ENCODE measurements at regions not wholly inside any gene's neighbourhood (a gene's known extent, or its start where the extent isn't known, plus 50 kb on each side); places are given as distances from the start of the nearest gene placed in this dataset.

DNA sequence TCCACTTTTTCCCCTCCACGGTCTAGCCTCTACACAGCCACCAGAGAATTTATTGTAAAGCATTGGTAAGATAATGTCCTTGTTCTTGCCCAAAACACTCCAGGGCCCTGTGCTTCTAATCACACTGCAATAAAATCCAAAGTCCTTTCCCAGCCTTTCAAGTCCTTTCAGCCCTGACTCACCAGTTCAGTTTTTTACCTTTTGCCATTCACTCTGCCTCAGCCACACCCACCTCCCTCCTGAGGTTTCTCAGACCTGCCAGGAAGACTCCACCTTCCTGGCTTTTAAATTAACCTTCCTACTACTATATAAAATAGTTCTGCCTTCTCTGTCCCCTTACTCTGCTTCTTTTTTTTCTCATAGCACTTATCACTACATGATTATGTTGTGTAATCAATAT is 91.0 kb upstream of the ARHGAP32 start:
- Mint-ChIP-seq H3K27me3 (peaks cover 21 to 39% of the 10 kb centered on the region in 2 donors), H3K4me3 (no peak overlapping the region), H3K27ac (no peak overlapping the region), H3K9me3 (no peaks in the 10 kb centered on the region), H3K4me1 (ENCODE audit: low read depth in 2 of 2) (peaks cover 6 to 10% of the 10 kb centered on the region in 2 donors), H3K36me3 (no peaks in the 10 kb centered on the region)
- DNase-seq (ENCODE audit: low spot score): no peak
- no peak for ATAC-seq

DNA sequence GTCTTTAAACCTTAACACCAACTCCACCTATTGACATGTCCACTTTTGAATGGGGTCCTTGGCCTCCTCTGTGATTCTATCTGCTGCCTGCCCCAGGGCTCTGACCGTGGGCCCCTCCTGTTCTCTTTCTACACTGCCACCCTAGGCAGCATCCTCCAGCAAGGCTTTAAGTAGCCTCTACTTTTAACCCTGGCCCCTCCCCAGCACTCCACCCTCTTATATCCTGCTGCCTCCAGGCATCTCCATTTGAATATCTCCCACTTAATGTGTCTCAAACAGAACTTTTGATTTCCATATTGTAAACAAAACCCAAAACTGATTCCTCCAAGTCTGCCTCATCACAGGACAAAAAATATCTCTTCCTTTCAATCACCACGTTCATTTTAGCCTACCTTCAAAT is 90.5 kb upstream of the ARHGAP32 start:
- Mint-ChIP-seq H3K4me1 (ENCODE audit: low read depth in 2 of 2) (peaks cover 6 to 10% of the 10 kb centered on the region in 2 donors), H3K9me3 (no peaks in the 10 kb centered on the region), H3K36me3 (no peaks in the 10 kb centered on the region), H3K4me3 (no peak overlapping the region), H3K27me3 (peaks cover 24 to 44% of the 10 kb centered on the region in 2 donors), H3K27ac (no peak overlapping the region)
- ATAC-seq: no peak
- no peak for DNase-seq (ENCODE audit: low spot score)

DNA sequence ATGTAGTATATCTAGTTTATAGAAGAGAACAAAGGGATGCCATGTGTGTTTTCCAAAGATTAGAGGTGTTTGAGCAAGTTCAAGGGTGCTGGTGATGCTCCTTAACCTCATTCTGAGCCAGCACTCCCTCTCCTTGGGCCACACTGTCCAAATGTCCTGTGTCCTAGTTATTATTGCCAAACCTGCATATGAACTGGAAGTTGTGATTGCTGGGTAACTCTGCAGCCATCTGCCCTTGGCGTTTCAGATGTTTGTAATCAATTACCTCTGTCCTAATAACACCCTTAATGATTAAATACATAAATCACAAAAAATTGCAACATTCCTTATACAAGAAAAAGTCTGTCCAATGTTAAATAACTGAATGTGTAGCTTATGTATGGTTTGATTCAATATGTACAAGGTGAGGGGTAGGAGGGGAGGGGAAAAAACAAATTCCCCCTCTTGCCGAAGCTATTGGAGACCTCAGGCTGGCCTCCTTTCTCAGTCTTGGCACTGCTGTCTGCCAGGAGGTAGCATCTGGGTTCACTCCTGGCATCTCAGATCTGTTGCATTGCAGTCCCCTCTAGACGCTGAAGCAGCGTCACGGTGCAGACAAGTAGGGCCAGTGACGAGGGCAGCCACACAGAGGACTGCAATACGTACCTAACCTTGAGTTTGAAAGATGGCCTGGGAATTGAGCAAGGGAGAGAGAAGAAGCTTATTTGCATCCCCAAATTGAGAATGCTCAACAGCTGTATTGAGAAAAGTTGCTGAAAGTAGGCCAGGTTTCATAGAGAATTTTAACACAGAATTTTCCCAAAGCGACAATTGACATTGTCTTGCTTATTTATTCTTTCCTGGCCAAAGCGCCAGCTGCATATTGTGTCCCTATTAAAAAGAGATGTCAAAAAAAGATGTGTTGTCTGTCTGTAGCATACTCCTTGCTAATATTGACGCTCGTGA is 89.6 kb upstream of the ARHGAP32 start:
- peaks cover 29 to 49% of the 10 kb centered on the region in 2 donors for H3K27me3 Mint-ChIP-seq
- no peaks in the 10 kb centered on the region for H3K36me3 Mint-ChIP-seq
- no peak overlapping the region for H3K4me3 Mint-ChIP-seq
- H3K27ac Mint-ChIP-seq: no peak overlapping the region
- H3K9me3 Mint-ChIP-seq: no peaks in the 10 kb centered on the region
- H3K4me1 Mint-ChIP-seq (ENCODE audit: low read depth in 2 of 2): peaks cover 6 to 10% of the 10 kb centered on the region in 2 donors
- DNase-seq (ENCODE audit: low spot score) (no peak), ATAC-seq (no peak)

DNA sequence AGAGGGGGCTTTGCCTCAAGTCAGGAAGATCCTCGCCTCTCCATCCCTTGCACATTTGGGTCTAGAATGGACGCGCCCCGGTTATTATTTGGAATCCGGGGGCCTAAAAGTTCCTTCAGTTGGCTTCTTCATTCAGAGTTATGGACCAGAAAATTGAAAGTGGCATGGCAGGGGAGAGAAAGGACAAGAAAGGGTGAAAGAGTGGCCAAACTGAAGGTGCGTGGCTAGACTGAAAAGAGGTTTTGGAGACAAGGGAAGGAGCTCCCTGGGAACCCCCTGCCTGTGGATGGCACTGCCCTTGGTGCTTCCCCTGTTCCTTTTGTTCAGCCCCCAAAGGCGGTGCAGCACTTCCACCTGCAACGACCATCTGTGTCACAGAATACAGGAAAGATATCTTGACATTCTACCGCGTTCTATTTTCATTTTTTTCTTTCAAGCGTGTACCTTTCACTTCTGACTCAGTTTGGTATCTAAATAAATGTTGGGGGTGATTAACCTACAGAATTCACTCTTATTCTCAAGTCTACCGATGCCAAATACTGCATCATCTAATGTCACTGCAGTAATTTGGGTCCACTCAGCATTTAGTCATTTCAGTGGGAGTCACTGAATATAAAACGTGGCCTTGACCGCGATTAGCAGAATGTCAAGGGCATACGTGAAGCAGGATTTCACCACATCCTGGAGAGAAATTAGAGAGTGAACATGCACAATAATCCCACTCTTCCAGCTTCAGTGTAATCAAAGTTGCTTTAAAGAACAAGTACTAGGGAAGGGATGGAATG is 88.1 kb upstream of the ARHGAP32 start:
- Mint-ChIP-seq H3K4me3 (peak overlapping the region; percentile 87), H3K36me3 (no peaks in the 10 kb centered on the region), H3K4me1 (ENCODE audit: low read depth in 2 of 2) (peaks cover 6 to 10% of the 10 kb centered on the region in 2 donors), H3K27me3 (peaks cover 25 to 46% of the 10 kb centered on the region in 2 donors), H3K27ac (peak overlapping the region; percentile 32 to 34), H3K9me3 (no peaks in the 10 kb centered on the region)
- ATAC-seq (no peak), DNase-seq (ENCODE audit: low spot score) (no peak)

DNA sequence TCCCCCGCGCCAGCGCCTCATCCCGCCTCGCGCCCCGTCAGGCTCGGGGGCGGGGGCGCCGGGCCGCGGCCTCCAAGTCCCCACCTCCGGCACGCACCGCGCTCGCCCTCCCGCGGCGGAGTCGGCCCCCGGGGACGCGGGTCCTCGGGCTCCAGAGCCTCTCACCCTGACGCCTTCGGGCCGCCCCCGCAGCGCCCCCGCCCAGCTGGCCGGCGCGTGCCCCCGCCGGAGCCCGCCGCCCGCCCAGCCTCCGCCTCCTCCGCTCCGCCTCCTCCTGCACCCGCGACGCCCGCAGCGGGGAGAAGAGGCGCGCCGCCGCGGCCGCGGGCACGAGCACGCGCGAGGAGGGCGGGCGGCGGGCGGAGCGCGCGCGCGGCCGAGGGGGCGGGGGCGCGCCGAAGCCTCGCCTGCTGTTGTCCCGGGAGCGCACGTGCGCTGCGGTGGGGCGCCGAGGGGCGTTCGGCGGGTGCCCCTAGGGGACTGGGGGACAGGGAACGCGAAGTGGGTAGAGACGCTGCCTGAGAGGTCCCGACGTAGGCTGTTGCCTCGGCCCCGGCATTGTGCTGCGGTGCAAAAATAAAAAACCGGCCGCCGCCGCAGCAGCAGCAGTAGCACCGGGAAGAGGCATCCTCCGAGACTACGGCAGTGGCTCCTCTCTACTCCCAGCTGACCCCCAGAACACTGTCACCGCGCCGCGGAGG is 87.4 kb upstream of the ARHGAP32 start:
- H3K27me3 Mint-ChIP-seq: peaks cover 25 to 45% of the 10 kb centered on the region in 2 donors
- DNase-seq (ENCODE audit: low spot score) (peak; percentile 85), ATAC-seq (peak; percentile 87 to 92)
- H3K9me3 Mint-ChIP-seq: no peaks in the 10 kb centered on the region
- H3K36me3 Mint-ChIP-seq: no peaks in the 10 kb centered on the region
- peak overlapping the region; percentile 87 for H3K4me3 Mint-ChIP-seq
- peak overlapping the region in 1 of 2 donors; percentile 34 for H3K27ac Mint-ChIP-seq
- H3K4me1 Mint-ChIP-seq (ENCODE audit: low read depth in 2 of 2): peaks cover 6 to 10% of the 10 kb centered on the region in 2 donors

DNA sequence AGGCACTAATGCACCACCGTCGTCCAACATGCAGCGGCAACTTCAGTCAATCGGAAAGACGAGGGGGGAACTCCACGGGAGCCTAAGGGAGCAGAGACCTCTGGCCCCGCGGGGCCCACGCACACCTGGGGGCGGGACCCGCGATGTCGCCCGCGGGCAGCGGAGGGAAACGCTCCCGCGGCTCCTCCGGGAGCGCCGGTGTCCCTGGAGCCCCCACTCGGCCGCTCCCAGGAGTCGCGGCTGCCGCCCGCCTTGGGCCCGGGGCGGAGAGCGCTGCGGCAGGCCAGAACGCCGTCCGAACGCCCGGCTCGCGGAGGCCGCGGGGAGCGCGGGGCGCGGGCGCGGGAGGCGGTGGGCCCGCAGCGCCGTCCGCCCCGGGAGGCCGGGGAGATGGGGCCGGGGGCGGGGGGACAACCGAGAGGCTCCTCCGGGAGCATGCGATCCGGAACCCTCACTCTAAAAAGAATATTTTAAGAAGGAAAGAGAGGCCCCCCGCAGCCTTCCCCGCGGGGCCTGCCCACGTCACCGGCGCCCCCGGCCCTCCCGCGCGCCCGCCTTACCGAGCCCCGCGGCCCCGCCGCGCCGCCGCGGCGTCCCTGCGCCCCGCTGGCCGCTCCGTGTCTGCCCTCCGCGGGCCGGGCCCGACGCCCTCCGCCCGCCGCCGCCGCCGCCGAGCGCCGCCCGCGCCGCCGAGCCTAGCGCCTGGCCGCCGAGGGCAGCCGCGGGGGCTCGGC is 86.6 kb upstream of the ARHGAP32 start:
- Mint-ChIP-seq H3K27me3 (peaks cover 28 to 46% of the 10 kb centered on the region in 2 donors), H3K9me3 (no peaks in the 10 kb centered on the region), H3K27ac (no peak overlapping the region), H3K4me3 (peak overlapping the region; percentile 73), H3K4me1 (ENCODE audit: low read depth in 2 of 2) (peaks cover 6 to 10% of the 10 kb centered on the region in 2 donors), H3K36me3 (no peaks in the 10 kb centered on the region)
- no peak for DNase-seq (ENCODE audit: low spot score)
- peak in 1 of 2 donors; percentile 17 for ATAC-seq

DNA sequence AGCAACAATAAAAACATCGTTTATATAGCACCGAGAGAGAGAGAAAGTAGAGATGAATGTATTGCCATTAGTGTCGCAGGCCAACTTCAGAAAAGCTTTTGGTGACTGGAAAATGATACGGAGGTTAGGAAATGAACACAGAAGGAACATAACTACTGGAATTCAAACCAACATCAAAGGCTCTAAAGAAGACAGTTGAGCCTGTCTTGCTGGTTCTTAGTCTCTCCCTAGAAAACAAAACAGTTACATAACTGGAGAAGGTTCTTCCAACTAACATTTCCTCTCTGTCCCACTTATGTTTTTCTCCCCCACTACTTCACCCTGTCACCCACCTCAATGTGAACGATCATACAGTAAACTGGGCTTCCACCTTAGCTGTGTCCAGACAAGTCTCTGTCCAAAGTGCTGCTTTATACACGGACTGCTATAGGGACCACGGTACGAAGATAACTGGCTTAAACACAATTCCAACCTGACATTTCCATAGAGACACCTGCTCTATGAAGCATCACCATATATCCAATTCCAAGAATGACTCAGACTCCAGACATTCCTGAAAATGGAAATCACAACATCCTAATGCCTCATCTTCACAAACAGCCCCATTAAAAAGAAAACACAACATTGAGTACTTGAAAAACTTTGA is 85.2 kb upstream of the ARHGAP32 start:
- H3K27ac Mint-ChIP-seq: no peak overlapping the region
- H3K36me3 Mint-ChIP-seq: no peaks in the 10 kb centered on the region
- peak overlapping the region; percentile 73 for H3K4me3 Mint-ChIP-seq
- ATAC-seq (no peak), DNase-seq (ENCODE audit: low spot score) (no peak)
- peaks cover 20 to 44% of the 10 kb centered on the region in 2 donors for H3K27me3 Mint-ChIP-seq
- H3K9me3 Mint-ChIP-seq: no peaks in the 10 kb centered on the region
- H3K4me1 Mint-ChIP-seq (ENCODE audit: low read depth in 2 of 2): peaks cover 6 to 10% of the 10 kb centered on the region in 2 donors

DNA sequence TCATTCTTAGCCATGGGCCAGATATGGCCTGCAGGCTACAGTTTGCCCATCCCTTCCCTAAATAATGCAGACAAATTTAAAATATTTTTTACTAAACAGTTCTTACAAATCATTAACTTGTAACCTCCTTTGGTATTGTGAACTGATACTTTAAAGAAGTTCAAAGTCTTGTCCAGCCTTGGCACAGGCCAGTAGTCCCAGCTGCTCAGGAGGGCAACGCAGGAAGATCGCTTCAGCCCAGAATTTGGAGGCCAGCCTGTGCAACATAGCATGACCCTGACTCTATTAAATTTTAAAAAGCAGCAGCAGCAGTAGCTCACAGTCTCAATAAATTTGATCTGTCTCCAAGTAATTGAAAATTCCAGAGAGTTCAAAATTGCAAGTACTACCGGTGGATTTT is 83.7 kb upstream of the ARHGAP32 start:
- peaks cover 6 to 10% of the 10 kb centered on the region in 2 donors for H3K4me1 Mint-ChIP-seq (ENCODE audit: low read depth in 2 of 2)
- no peaks in the 10 kb centered on the region for H3K36me3 Mint-ChIP-seq
- H3K27ac Mint-ChIP-seq: no peak overlapping the region
- no peak for ATAC-seq
- H3K4me3 Mint-ChIP-seq: no peak overlapping the region
- DNase-seq (ENCODE audit: low spot score): no peak
- peaks cover 31 to 57% of the 10 kb centered on the region in 2 donors for H3K27me3 Mint-ChIP-seq
- H3K9me3 Mint-ChIP-seq: no peaks in the 10 kb centered on the region

DNA sequence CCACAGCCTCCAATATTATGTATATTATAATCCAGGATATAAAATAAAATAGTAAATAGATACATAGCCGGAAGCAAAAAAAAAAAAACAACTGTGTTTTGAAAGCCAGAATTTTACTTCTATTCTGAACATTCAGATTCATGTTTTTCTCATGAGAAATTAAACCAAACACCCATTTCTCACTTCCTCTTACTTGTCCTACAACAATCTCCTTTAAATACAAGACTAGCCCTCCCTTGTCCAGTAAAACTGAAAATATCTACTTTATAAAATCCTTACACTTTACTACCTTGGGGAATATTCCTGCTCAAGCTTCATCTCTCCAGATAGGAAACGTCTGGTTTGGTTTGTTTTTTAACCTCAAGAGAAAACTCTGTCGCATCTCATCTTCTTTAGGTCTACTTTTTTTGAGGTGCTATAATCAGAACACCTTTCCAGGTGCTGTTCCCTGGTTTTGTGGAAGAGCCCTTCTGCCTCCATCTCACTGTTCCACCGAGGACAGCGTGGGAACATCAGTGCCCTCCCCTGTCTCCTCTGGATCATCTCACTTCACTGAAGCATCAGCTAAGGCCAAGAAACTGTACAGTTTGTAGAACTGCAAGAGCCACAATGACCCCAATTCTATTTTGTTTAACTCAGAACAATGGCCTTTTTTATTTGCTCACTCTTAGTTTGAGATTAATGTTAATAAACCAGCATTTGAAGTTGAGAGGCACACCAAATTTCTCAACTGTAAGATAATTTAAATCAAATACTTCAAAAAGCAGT is 82.0 kb upstream of the ARHGAP32 start:
- H3K27me3 Mint-ChIP-seq: peaks cover 32 to 55% of the 10 kb centered on the region in 2 donors
- no peaks in the 10 kb centered on the region for H3K36me3 Mint-ChIP-seq
- ATAC-seq (no peak), DNase-seq (ENCODE audit: low spot score) (no peak)
- H3K4me1 Mint-ChIP-seq (ENCODE audit: low read depth in 2 of 2): no peaks in the 10 kb centered on the region
- H3K9me3 Mint-ChIP-seq: no peaks in the 10 kb centered on the region
- no peak overlapping the region for H3K27ac Mint-ChIP-seq
- no peak overlapping the region for H3K4me3 Mint-ChIP-seq

DNA sequence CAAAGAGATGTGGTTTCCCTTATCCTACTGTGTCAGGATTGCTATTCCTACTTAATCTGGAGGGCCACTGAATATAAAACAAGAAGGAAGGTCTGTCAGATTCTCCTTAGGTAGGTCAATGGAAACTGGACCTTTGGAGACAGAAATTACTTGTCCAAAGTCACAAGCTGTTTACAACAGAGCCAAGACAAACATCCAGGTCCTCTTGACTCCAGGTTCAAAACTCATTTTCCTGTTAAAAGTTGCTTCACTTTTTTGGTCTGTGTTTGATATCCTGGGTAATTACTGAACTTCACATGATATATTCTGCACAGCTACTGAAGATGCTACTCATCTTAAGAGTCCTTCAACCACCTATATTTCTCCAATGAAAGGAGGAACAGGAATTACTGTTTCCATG is 81.2 kb upstream of the ARHGAP32 start:
- ATAC-seq (no peak), DNase-seq (ENCODE audit: low spot score) (no peak)
- Mint-ChIP-seq H3K36me3 (no peaks in the 10 kb centered on the region), H3K9me3 (no peaks in the 10 kb centered on the region), H3K4me3 (no peak overlapping the region), H3K27ac (no peak overlapping the region), H3K4me1 (ENCODE audit: low read depth in 2 of 2) (no peaks in the 10 kb centered on the region), H3K27me3 (peaks cover 32 to 55% of the 10 kb centered on the region in 2 donors)

DNA sequence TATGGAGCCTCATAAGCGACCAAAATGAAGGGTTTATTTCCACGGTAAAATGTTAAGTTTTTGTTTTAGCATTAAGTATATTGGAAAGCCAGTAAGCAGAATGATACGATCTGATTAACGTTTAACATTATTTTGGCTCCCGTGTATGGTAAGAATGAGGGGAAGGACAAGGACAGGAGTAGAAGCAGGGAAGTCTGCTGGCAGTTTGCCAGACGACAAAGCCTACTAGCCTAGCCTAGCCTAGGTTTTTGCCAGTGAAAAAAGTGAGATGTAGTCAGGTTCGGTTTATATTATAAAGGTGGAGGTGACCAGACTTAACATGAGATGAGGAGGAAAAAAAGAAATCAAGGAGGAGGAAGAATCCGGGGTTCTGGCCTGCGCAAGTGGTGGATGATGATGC is 78.9 kb upstream of the ARHGAP32 start:
- Mint-ChIP-seq H3K4me1 (ENCODE audit: low read depth in 2 of 2) (no peaks in the 10 kb centered on the region), H3K36me3 (no peaks in the 10 kb centered on the region), H3K27ac (no peak overlapping the region), H3K9me3 (no peaks in the 10 kb centered on the region), H3K27me3 (peaks cover 22 to 38% of the 10 kb centered on the region in 2 donors), H3K4me3 (no peak overlapping the region)
- ATAC-seq: no peak
- DNase-seq (ENCODE audit: low spot score): no peak

DNA sequence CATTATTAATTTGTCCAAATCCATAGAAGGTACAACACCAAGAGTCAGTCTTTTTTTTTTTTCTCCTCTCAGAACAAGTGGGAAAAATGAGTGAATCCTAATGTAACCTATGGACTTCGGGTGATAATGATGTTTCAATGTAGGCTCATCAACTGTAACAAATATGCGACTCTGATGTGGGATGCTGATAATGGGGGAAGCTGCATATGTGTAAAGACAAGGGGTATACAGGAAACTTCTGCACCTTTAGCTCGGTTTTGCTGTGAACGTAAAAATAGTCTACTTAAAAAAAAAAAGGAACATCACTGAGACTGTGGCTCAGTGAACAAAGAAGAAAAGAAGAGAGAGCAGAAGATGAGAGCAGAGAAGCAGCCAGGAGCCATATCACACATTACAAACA is 78.3 kb upstream of the ARHGAP32 start:
- Mint-ChIP-seq H3K4me3 (no peak overlapping the region), H3K4me1 (ENCODE audit: low read depth in 2 of 2) (no peaks in the 10 kb centered on the region), H3K36me3 (no peaks in the 10 kb centered on the region), H3K9me3 (no peaks in the 10 kb centered on the region), H3K27ac (no peak overlapping the region), H3K27me3 (peaks cover 22 to 38% of the 10 kb centered on the region in 2 donors)
- no peak for ATAC-seq
- no peak for DNase-seq (ENCODE audit: low spot score)
